HG02885 (cell line): ENCODE measurements at regions not wholly inside any gene's neighbourhood (a gene's known extent, or its start where the extent isn't known, plus 50 kb on each side); places are given as distances from the start of the nearest gene placed in this dataset.
A peak's percentile ranks its signal among the peaks of the same experiment; 100 is the strongest.

Source experiments
- ATAC-seq: cut with Tn5 transposase; IDR thresholded peaks from one replicate; pipeline ENCODE4 v1.9.1; 2021; ENCODE audit warnings: mild to moderate bottlenecking; ENCODE audit not compliant: unreplicated experiment, poor library complexity

DNA sequence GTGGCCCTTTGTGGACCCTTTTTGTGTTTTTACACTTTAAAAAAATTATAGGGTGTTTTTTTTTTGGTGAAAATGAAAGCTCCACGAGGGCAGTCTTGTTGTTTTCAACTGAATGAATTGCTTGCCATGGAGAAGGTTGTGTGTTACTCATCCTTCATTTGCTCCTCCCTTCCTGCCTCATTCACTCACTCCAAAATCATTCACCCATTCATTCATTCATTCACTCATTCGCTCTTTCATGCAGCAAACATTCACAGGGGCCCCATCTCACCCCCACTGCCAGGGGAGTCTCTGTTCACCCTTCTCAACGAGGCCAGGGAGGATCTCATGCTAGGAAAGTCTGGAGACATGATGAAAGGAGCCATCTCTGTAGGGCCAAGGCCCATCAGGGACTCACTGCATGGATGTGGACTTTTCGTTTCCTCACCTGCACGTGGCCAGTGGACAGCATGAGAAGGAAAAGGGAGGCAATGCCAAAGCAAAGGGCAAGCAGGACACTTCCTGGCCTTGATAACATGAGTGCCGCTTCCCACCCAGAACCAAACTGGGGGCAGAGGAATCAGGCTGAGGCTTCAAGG, 62.8 kb upstream of the COL13A1 start:
- no peak for ATAC-seq

DNA sequence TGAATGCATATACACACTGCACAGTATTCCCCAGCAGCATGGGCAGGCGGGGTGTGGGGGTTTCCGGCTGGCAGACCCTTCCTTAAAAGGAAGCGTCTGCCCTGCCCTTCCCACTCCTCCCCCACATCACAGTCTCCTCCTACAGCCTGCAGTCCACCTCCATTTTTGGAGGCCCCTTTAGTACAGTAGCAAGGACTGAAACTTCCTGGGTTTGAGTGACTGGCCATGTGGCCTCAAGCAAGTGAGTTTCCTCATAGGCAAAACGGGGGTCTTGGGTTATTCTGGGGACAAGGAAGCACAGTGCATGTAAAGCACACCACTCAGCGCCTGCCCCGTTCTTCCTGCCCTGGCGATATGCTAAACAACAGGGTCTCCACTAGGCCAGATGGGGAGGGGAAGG, 62.1 kb upstream of the COL13A1 start:
- ATAC-seq: no peak

- ATAC-seq: no peak
Measured at GRCh38 chr10:69740126-69740525, 61.6 kb upstream of the COL13A1 start.

DNA sequence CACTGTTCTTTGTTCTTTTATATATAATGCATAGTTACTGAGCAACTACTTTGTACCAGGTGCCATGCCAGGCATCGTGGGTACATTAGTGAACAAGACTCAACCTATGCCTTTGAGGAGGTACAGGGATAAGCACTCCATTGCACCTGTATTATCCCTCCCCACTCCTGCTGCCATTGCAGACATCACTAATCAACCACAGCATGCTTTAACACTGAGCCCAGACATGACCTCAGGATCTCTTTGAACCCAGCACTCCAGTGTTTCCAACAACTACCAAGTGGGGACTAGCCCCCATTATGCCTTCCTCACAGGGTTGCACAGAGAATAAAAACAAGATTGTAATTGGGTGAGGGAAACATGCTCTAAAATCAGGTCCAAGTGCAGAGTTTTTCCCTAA, 60.5 kb upstream of the COL13A1 start:
- no peak for ATAC-seq

- ATAC-seq: no peak
Measured at GRCh38 chr10:69741671-69742355, 59.9 kb upstream of the COL13A1 start.

- no peak for ATAC-seq
Measured at GRCh38 chr10:69742356-69742695, 59.4 kb upstream of the COL13A1 start.

GRCh38 chr10:69742928-69743602, 58.6 kb upstream of the COL13A1 start:
- ATAC-seq: no peak

GRCh38 chr10:69744971-69745370, 56.7 kb upstream of the COL13A1 start:
- ATAC-seq: no peak

DNA sequence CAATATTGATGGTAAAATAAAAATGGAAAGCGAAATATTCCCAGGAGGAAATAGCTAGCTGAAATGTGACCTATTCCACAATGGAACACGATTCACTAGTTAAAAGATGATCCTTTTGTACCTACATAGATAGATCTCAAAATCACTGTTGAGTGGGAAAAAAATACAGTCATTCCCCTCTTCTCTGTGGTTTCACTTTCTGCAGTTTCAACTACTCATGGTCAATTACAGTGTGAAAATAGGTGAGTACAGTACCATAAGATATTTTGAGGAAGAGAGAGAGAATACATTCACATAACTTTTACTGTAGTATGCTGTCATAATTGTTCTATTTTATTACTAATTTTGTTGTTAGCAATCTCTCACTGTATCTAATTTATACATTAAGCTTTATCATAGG, 56.0 kb upstream of the COL13A1 start:
- peak; percentile 75 for ATAC-seq

GRCh38 chr10:69747179-69747578, 54.5 kb upstream of the COL13A1 start:
- ATAC-seq: no peak

- no peak for ATAC-seq
Measured at GRCh38 chr10:69748621-69749020, 53.1 kb upstream of the COL13A1 start.

DNA sequence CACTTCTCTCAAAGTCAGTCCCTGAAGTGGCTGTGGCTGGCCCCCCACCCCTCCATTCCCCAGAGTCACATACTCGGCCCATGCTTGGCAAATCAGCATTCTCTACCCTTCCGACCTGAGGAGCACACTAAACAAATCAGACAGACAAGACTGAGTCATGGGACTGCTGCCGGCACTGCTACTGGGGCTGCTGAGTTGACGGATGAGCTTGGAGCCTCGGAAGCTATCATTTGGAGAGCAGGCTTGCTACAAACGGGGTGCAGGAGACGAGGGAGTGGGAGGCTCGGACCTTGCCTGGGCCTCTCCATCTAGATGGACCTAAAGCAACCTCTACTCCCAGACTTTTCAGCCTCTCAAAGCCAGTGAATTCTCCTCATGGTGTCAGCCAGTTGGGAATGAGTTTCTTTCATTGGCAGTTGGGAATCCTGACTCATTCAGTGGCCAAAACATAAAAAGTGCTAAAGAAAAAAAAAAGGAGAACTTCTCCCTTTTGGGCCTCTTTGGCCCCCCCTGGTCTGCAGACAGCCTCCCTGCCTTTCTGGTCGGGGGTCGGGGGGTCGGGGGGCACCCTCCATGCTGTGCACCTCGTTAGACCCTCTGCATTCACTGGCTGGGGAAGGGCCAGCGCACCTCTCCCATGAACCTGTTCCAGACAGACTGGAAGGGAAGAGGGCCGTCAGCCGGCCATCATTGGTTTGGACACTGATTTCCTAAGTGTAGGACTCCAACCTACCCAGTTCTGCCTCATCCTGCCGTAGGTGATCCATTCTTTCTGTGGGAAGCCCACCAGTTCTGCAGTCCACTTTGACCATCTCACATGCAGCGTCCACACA, 52.3 kb upstream of the COL13A1 start:
- ATAC-seq: no peak

- ATAC-seq: no peak
Measured at GRCh38 chr10:69750011-69750373, 51.7 kb upstream of the COL13A1 start.

DNA sequence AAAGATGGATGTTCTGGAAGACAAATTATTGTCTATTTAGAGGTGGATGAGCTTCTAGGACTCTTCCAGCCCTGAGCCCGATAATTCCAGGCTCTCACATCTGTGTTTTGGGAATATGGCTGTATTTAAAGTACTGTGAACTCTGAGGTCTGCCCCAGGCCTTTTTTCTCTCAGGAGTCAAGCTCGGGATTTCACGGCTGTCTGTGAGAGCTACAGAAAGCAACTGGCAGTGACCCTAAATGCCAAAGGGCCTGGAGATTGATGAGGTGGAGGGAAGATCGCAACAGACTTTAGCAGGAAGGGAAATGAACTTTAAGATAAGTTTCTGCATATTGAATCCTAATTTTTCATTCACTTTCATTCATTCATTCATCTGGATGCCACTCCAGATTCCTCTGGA, 51.0 kb upstream of the COL13A1 start:
- no peak for ATAC-seq

- ATAC-seq: no peak
Measured at GRCh38 chr10:69751214-69751613, 50.5 kb upstream of the COL13A1 start.
